Fibroblast of the aortic adventitia (primary cell): ENCODE measurements at regions not wholly inside any gene's neighbourhood (a gene's known extent, or its start where the extent isn't known, plus 50 kb on each side); places are given as distances from the start of the nearest gene placed in this dataset.
A peak's percentile ranks its signal among the peaks of the same experiment; 100 is the strongest.

ENCODE experiments used
- DNase-seq: peaks from one replicate; pipeline ENCODE4 v3.0.0-alpha.2; 2010; ENCODE audit warnings: low read depth
- H3K4me3 ChIP-seq: 2 replicates; pipeline ENCODE4 v1.5.1; 2011; ENCODE audit warnings: low read depth, mild to moderate bottlenecking, control low read depth, low read length, moderate library complexity
- TF ChIP-seq, protein P1 (sequence below): IDR thresholded peaks from 2 replicates; pipeline ENCODE4 v1.5.1; 2011; ENCODE audit warnings: mild to moderate bottlenecking, low read length, control low read depth, inconsistent platforms; ENCODE audit not compliant: insufficient read depth

DNA sequence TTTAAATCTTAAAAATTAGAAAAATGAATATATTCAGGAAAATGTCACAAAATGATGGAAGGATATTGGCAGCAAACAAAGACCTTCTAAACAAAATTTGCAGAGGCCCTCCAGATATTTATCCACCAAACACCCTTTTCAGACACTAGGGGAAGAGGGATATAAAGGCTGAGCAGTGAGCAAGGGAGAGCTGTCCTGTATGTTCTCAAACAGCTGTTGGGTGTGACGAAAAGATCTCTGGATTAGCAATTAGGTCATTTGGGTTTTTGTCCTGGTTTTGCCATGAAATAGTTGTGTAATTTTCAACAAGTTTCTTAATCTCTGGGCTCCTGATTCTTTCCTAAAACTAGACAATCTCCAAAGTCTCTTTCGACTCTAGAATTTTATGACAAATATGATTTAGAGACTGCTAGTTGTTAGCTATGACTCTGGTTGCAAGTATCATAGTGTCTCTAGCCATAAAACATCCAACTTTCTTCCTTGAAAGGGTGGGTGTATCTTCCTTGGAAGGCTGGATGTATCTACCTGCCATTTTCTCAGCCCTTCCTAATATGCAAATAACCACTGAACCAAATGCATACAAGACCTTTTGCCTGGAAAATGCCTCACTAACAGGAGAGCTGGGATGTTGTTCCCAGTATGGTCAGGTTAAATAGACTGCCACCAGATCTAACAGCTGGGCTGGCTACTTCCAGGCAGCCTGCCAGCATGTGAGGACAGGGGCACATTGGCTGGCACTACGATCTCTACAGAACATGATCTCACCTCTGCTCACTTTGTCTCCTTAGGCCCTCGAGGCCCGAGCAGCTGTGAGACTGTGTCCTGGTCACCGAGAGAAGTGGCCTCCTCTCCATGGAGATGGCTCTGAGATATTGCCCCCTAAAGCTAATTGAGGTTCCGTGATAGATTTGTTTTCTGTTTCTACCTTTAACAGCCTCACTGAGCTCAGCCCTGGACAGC, 225.5 kb upstream of the JADE1 start:
- peak; percentile 53 for DNase-seq
- no peak overlapping the region for H3K4me3 ChIP-seq
- TF ChIP-seq, protein P1, sequence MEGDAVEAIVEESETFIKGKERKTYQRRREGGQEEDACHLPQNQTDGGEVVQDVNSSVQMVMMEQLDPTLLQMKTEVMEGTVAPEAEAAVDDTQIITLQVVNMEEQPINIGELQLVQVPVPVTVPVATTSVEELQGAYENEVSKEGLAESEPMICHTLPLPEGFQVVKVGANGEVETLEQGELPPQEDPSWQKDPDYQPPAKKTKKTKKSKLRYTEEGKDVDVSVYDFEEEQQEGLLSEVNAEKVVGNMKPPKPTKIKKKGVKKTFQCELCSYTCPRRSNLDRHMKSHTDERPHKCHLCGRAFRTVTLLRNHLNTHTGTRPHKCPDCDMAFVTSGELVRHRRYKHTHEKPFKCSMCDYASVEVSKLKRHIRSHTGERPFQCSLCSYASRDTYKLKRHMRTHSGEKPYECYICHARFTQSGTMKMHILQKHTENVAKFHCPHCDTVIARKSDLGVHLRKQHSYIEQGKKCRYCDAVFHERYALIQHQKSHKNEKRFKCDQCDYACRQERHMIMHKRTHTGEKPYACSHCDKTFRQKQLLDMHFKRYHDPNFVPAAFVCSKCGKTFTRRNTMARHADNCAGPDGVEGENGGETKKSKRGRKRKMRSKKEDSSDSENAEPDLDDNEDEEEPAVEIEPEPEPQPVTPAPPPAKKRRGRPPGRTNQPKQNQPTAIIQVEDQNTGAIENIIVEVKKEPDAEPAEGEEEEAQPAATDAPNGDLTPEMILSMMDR: peak; percentile 31

DNA sequence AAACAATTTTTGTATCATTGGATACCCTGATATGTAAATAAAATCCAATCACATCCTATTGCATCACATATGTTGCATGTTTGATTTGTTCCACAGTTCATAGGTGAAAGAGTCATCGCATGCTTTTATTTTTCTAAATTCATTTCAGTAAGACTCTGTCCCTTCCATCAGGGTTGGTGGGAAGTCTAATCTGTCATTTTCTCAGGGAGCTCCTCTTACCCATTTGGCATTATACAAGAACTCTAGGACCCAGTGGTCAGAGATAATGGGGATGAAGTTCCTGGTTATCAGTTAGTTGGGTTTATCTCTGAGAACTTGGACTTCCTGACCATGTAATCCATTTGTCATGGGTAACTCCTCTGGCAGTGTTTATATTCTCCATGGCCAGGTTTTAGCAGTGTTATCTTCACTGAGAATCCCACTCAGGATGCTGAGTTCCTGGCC, 227.1 kb upstream of the JADE1 start:
- no peak overlapping the region for H3K4me3 ChIP-seq
- DNase-seq: no peak
- TF ChIP-seq, protein P1: no peak

DNA sequence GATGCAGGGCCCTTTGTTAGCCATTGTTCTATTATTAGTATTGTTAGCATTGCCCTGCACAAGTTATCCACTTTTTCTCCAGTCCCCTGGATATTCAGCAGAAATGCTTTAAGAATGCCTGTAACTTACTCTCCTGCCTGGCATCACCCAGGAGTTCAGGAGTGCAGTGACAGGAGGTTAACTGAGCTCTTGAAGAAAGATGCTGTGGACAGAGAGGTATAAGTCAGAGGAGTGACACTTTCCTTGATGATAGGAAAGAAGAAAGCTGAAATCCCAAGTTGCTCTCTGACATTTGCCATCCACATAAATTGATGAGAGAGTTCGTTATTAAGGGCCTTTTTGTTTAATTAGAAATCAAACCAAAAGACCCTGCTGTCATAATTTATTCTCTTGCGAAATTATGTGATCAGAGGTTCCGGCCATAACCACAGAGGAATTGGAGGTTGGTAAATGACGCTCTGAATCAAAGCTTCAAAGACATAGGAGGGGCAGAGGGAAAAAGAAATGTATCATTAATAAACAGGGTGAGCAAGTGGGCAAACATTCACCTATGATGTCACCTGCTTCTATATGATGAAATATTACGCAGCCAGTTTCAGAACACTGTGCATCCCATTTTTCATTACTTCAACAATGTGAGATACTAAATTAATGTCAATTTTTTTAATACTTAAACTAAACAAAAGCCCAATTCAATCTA, 230.2 kb upstream of the JADE1 start:
- TF ChIP-seq, protein P1: no peak
- no peak overlapping the region for H3K4me3 ChIP-seq
- DNase-seq: no peak

- no peak overlapping the region for H3K4me3 ChIP-seq
- peak; percentile 85 for DNase-seq
- TF ChIP-seq, protein P1: peak; percentile 68
Observed at GRCh38 chr4:128574706-128575105, 234.8 kb upstream of the JADE1 start.

- no peak overlapping the region for H3K4me3 ChIP-seq
- peak; percentile 92 for DNase-seq
- TF ChIP-seq, protein P1: no peak
Observed at GRCh38 chr4:128573781-128574508, 235.6 kb upstream of the JADE1 start.

GRCh38 chr4:128572778-128573241, 236.7 kb upstream of the JADE1 start:
- no peak overlapping the region for H3K4me3 ChIP-seq
- no peak for DNase-seq
- TF ChIP-seq, protein P1: no peak
